ENCODE measurements at regions not wholly inside any gene's neighbourhood (a gene's known extent, or its start where the extent isn't known, plus 50 kb on each side); places are given as distances from the start of the nearest gene placed in this dataset.

GRCh38 chr14:48973151-48973550, 613.0 kb downstream of the RPS29 start:
- Histone ChIP-seq H3K36me3 (no peaks in the 10 kb centered on the region), H3K4me3 (no peak overlapping the region), H3K27ac (no peak overlapping the region), H3K9me3 (no peaks in the 10 kb centered on the region), H3K27me3 (no peaks in the 10 kb centered on the region), H3K4me1 (no peaks in the 10 kb centered on the region)
- ATAC-seq: no peak
- FAIRE-seq: no peak
- DNase-seq: no peak
- TF ChIP-seq, protein P1, sequence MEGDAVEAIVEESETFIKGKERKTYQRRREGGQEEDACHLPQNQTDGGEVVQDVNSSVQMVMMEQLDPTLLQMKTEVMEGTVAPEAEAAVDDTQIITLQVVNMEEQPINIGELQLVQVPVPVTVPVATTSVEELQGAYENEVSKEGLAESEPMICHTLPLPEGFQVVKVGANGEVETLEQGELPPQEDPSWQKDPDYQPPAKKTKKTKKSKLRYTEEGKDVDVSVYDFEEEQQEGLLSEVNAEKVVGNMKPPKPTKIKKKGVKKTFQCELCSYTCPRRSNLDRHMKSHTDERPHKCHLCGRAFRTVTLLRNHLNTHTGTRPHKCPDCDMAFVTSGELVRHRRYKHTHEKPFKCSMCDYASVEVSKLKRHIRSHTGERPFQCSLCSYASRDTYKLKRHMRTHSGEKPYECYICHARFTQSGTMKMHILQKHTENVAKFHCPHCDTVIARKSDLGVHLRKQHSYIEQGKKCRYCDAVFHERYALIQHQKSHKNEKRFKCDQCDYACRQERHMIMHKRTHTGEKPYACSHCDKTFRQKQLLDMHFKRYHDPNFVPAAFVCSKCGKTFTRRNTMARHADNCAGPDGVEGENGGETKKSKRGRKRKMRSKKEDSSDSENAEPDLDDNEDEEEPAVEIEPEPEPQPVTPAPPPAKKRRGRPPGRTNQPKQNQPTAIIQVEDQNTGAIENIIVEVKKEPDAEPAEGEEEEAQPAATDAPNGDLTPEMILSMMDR (IDR thresholded peaks at IDR 0.05): no peak
- intact Hi-C loops (cut with DNase I): no loop called here

GRCh38 chr14:48970943-48971342, 615.2 kb downstream of the RPS29 start:
- no peaks in the 10 kb centered on the region for H3K9me3 ChIP-seq
- no peak overlapping the region for H3K27ac ChIP-seq
- no peak for ATAC-seq
- no peak for FAIRE-seq
- no peak overlapping the region for H3K4me3 ChIP-seq
- no peak for DNase-seq
- TF ChIP-seq, protein P1 (IDR thresholded peaks at IDR 0.05): no peak
- intact Hi-C loops (cut with DNase I): no loop called here
- no peaks in the 10 kb centered on the region for H3K36me3 ChIP-seq
- H3K27me3 ChIP-seq: no peaks in the 10 kb centered on the region
- no peaks in the 10 kb centered on the region for H3K4me1 ChIP-seq

- intact Hi-C loops (cut with DNase I): no loop called here
- no peak for FAIRE-seq
Observed at GRCh38 chr14:48967419-48967818, 618.8 kb downstream of the RPS29 start.

GRCh38 chr14:48963231-48963790, 622.9 kb downstream of the RPS29 start:
- DNase-seq (no peak), ATAC-seq (no peak), FAIRE-seq (no peak)
- Histone ChIP-seq H3K4me3 (no peak overlapping the region), H3K36me3 (no peaks in the 10 kb centered on the region), H3K4me1 (no peaks in the 10 kb centered on the region), H3K9me3 (no peaks in the 10 kb centered on the region), H3K27me3 (no peaks in the 10 kb centered on the region), H3K27ac (no peak overlapping the region)
- TF ChIP-seq, protein P1 (IDR thresholded peaks at IDR 0.05): no peak
- intact Hi-C loops (cut with DNase I): no loop called here
- 26 to 33% methylated on average over 3 of the region's 3 CpGs for WGBS, 2 donors

More at GRCh38 chr14:48967419-48967818, 618.8 kb downstream of the RPS29 start:
- Histone ChIP-seq H3K4me3 (no peak overlapping the region), H3K27ac (no peak overlapping the region), H3K9me3 (no peaks in the 10 kb centered on the region), H3K27me3 (no peaks in the 10 kb centered on the region), H3K36me3 (no peaks in the 10 kb centered on the region), H3K4me1 (no peaks in the 10 kb centered on the region)
- WGBS, 2 donors: 13 to 20% methylated on average over 3 of the region's 3 CpGs
- ATAC-seq: no peak
- no peak for DNase-seq
- TF ChIP-seq, protein P1 (IDR thresholded peaks at IDR 0.05): no peak

GRCh38 chr14:48957486-48957885, 628.7 kb downstream of the RPS29 start:
- Histone ChIP-seq H3K36me3 (no peaks in the 10 kb centered on the region), H3K27ac (no peak overlapping the region), H3K27me3 (no peaks in the 10 kb centered on the region), H3K9me3 (no peaks in the 10 kb centered on the region), H3K4me3 (no peak overlapping the region), H3K4me1 (no peaks in the 10 kb centered on the region)
- ATAC-seq (no peak), DNase-seq (no peak), FAIRE-seq (no peak)
- TF ChIP-seq, protein P1 (IDR thresholded peaks at IDR 0.05): no peak
- 75 to 80% methylated on average over 5 of the region's 5 CpGs for whole genome bisulfite sequencing, 2 donors
- intact Hi-C loops (cut with DNase I): no loop called here

All from pancreas (tissue), 10 donors.